Kidney epithelial cell (primary cell): ENCODE measurements at regions not wholly inside any gene's neighbourhood (a gene's known extent, or its start where the extent isn't known, plus 50 kb on each side); places are given as distances from the start of the nearest gene placed in this dataset.

Source experiments
- DNase-seq: peaks from one replicate; pipeline ENCODE4 v3.0.0-alpha.2; 2010; ENCODE audit warnings: low read depth
- H3K27me3 ChIP-seq: 2 replicates; pipeline ENCODE4 v1.6.0; 2011; ENCODE audit warnings: low read length; ENCODE audit not compliant: control insufficient read depth, insufficient read depth
- H3K36me3 ChIP-seq: 2 replicates; pipeline ENCODE4 v1.5.1; 2011; ENCODE audit warnings: low read length; ENCODE audit not compliant: control insufficient read depth, insufficient read depth
- H3K4me3 ChIP-seq: 2 replicates; pipeline ENCODE4 v1.5.1; 2011; ENCODE audit warnings: low read depth, mild to moderate bottlenecking, control low read depth, low read length
- CTCF ChIP-seq: IDR thresholded peaks from 2 replicates; pipeline ENCODE4 v1.5.1; 2011; ENCODE audit warnings: mild to moderate bottlenecking, moderate library complexity, low read length, control low read depth, inconsistent platforms; ENCODE audit not compliant: insufficient read depth, poor library complexity, severe bottlenecking

GRCh38 chr14:71444030-71444822 lies 488.0 kb upstream of the RGS6 start:
- DNase-seq = no peak
- Histone ChIP-seq H3K27me3 (no peaks in the 10 kb centered on the region), H3K36me3 (no peaks in the 10 kb centered on the region), H3K4me3 (no peak overlapping the region)
- TF ChIP-seq CTCF = no peak

GRCh38 chr14:71448431-71449315 lies 483.6 kb upstream of the RGS6 start:
- Histone ChIP-seq H3K36me3 (no peaks in the 10 kb centered on the region), H3K4me3 (no peak overlapping the region), H3K27me3 (no peaks in the 10 kb centered on the region)
- no peak for DNase-seq
- TF ChIP-seq CTCF = no peak

GRCh38 chr14:71449316-71450055 lies 482.7 kb upstream of the RGS6 start:
- H3K36me3 ChIP-seq = no peaks in the 10 kb centered on the region
- no peak overlapping the region for H3K4me3 ChIP-seq
- no peak for TF ChIP-seq CTCF
- DNase-seq = no peak
- H3K27me3 ChIP-seq = no peaks in the 10 kb centered on the region

GRCh38 chr14:71451501-71451900 lies 480.7 kb upstream of the RGS6 start:
- Histone ChIP-seq H3K4me3 (no peak overlapping the region), H3K36me3 (no peaks in the 10 kb centered on the region), H3K27me3 (no peaks in the 10 kb centered on the region)
- no peak for DNase-seq
- TF ChIP-seq CTCF = no peak

- TF ChIP-seq CTCF = no peak
- no peak for DNase-seq
- Histone ChIP-seq H3K4me3 (no peak overlapping the region), H3K27me3 (no peaks in the 10 kb centered on the region), H3K36me3 (no peaks in the 10 kb centered on the region)
These were observed 479.7 kb upstream of the RGS6 start for GRCh38 chr14:71452539-71452938.
